ENCODE measurements at regions not wholly inside any gene's neighbourhood (a gene's known extent, or its start where the extent isn't known, plus 50 kb on each side); places are given as distances from the start of the nearest gene placed in this dataset.

GRCh38 chr17:70310221-70310672 lies 140.9 kb downstream of the KCNJ2 start (continued):
- TF ChIP-seq CTCF (IDR thresholded peaks at IDR 0.05; ENCODE audit: control extremely low read depth in 1 of 3, insufficient read depth in 1 of 3, low read depth in 1 of 3, low read length in 3 of 3) (no peak), CBX5 (IDR thresholded peaks at IDR 0.05; ENCODE audit: low read depth, low read length) (no peak), KDM1A (IDR thresholded peaks at IDR 0.05; ENCODE audit: borderline replicate concordance, low read length) (no peak), SIRT6 (IDR thresholded peaks at IDR 0.05; ENCODE audit: low read length) (no peak), ZNF274 (IDR thresholded peaks at IDR 0.05; ENCODE audit: borderline replicate concordance, extremely low read depth, low read length) (no peak)
